NCI-H748 treated with DMSO at 0.1 percent for 48 hours (cell line): ENCODE measurements at regions not wholly inside any gene's neighbourhood (a gene's known extent, or its start where the extent isn't known, plus 50 kb on each side); places are given as distances from the start of the nearest gene placed in this dataset.
"Not testable (repeated sequence)": the region's sequence is repeated elsewhere in the genome, so short reads cannot be mapped to it uniquely, and the experiment has no call there.

Experiments used
- DNase-seq: peaks from one replicate; lab custom pipeline; 2025; lab: John Stamatoyannopoulos, UW

DNA sequence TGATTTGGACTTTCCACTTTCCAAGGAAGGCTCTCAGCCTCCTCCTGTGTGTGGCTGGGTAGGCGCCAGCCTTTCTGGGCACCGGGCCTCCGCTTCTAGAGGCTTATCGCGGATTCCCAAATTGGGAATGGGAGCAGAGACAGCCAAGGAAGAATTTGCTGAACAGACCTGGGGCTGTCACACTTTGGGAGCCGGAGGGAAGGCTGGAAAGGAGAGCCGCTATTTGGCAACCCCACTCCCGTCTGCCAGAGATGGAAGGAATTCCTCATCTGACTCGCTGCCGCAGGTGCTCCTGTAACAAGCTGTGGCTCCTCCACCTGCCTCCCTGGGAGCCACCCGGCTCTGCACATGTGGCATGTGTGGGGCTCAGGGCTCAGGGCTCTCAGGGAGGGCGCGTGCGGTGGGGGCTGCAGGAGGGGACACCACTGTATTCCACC lies 50.8 kb upstream of the ECHDC3 start:
- DNase-seq, result no peak

DNA sequence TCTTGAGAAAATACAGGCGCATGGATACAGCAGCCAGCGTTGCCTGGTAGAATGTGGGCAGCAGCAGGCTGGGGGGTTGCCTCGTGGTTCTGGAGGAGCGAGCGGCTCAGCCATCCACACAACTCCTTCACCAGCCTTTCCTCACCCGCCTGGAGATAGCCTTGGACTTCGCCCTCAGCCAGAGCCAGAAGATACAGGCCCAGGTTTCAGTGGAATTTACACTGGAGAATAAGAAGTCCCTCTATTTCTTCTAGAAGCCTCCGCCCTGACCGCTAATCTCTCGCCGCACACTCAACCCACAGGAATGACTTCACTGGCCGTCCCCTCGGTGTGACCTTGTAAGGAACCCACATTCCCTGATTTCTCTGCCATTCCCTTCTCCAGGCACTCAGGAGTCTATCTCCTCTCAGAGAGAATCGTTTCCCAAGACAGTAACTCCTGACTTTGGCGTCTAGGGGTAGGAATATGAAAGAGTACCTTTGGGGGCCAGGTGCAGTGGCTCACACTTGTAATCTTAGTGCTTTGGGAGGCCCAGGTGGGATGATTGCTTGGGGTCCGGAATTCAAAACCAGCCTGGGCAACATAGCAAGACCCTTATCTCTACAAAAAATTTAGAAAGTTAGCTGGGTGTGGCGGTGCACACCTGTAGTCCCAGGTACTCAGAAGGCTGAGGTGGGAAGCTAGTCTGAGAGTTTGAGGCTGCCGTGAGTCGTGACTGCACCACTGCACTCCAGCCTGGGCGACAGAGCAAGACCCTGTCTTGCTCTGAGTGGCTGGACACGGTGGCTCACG lies 52.0 kb upstream of the ECHDC3 start:
- no peak for DNase-seq

DNA sequence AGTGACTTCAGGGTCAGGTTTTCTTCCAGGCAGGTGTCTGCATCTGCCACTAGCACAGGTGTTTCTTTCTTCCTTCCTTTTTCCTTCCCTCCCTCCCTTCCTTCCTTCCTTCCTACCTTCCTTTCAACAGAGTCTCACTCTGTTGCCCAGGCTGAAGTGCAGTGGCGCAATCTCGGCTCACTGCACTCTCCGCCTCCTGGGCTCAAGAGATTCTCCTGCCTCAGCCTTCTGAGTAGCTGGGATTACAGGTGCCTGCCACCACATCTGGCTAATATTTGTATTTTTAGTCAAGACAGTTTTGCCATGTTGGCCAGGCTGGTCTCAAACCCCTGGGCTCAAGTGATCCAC lies 53.8 kb upstream of the ECHDC3 start:
- not testable (repeated sequence) for DNase-seq

DNA sequence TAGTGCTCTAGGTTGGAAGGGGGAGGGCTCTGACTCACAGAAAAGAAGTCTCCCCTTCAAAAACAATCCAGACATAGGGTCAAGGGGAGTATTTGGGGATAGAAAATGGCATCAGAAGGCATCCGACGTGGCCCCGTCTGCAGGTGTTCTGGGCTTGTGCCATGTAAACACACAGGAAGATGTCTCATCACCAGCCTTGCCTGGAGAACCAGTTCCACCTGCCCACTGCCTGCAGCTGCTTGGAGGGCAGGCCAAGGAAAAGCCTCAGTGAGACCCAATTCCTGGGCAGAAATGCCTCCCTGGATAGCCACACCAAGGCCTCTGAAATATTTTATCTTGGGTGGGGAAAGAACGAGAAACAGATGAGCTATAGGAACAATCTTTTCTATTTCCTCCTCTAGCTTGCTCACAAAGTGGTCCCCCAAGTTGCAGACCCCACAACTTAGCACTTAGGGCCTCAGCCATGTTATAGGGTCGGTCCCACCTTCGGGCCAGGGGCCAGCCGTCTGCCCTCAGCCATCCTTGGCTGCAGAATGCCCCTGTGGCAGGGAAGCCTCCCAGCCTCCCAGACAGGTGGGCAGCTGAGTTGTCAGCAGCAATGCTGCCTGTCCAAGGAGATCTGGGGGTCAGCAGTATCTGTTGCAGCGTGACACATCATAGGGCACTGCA lies 54.3 kb upstream of the ECHDC3 start:
- no peak for DNase-seq

DNA sequence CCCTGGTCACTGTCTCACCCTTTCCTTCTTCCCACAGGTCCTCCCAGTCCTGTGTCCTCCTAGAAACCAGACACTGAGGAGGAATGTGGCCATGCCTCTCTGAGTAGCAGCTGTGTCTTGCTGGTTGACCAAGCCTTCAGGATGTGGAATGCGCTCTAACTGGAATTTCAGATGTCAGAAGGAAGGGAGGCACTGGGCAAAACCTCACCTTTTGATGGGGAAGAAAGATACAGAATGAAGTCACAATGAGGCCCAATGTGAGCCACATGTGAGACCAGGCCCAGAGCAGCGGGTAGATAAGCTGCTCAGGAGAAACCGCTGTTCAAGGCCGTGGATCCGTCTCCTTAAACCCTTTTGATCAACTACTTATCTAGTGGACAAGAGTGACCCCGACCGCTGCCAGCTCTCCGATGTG lies 54.8 kb upstream of the ECHDC3 start:
- no peak for DNase-seq

- peak; percentile 17 for DNase-seq
Measured at GRCh38 chr10:11685787-11686218, 56.4 kb upstream of the ECHDC3 start.

DNA sequence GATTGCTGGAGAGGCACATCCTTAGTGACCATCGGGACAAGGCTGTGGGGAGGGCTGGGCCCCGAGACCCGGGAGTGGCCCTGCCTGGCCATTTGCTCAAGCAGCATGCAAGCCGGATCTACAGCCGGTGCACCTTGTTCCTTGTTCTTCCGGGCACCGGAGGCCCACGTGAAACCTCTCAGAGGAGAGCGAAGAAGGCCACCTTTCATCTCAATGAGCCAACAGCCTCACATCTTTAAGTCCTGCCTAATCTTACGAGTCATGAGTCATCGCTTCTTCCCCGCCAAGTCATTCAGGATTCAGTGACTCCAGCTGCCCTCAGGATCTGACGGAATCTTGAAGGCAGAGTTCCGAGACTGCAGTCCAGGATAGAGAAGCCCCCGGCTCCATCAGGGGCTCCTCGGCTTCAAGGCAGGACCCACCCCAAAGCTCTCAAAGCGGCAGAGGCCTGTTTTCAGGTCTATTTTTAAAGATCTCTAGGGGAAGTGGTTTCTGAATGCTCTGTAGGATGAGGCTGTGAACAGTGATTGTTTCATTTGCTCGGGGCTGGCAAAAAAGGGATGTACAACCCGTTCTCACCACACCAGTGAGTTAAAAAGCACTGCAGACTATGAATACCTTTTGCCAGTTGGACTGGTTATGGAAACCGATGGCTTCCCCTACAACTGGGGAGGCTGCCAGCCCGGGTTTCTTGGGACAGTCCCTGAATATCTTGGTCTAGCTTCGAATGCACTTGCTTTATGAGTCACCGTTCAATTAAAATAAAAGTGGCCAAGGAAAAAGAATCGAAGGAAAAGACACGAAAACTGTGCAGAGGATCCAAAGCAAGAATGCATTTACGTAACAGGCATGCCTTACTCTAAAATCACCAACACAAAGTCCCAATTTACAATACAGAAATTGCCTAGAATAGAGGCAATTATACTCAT lies 57.2 kb upstream of the ECHDC3 start:
- no peak for DNase-seq

DNA sequence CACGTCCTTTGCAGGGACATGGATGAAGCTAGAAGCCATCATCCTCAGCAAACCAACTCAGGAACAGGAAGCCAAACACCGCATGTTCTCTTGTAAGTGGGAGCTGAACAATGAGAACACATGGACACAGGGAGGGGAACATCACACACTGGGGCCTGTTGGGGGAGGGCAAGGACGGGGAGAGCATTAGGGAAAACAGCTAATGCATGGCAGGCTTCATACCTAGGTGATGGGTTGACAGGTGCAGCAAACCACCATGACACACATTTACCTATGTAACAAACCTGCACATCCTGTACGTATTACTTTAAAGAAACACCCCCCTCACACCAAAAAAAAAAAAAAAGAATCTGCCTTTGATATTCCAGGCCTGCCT lies 57.9 kb upstream of the ECHDC3 start:
- DNase-seq, result not testable (repeated sequence)

DNA sequence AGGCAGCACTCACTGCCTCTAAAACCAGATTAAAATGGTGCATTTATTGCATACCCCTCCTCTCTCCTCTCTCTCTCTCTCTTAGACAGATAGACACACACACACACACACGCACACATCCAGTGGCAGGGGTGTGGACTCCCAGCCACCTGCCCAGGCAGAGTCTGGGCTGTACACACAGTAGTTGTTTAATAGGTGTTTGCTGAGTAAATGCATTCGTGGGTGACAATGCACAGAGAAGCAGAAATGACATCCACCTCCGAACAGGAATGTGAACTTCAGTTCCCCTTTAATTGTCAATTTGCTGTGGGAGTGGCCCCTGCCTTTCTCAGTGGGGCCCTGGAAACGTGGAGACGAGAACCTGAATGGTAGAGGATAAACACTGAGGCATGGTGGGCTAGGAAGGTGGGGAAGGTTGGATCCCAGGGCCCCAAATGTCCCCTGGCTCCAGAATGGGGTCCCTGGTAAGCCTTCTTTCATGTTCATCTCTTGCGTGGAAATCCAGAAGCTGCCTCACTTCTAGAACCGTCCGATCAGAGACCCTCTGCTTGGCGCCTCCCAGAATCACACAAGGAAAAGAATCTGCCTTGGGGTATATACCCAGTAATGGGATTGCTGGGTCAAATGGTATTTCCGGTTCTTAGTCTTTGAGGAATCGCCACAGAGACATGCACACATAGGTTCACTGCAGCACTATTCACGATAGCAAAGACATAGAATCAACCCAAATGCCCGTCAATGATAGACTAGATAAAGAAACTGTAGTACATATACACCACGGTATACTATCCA lies 58.5 kb upstream of the ECHDC3 start:
- peak; percentile 3 for DNase-seq

- DNase-seq, result no peak
Measured at GRCh38 chr10:11682851-11683250, 59.3 kb upstream of the ECHDC3 start.

DNA sequence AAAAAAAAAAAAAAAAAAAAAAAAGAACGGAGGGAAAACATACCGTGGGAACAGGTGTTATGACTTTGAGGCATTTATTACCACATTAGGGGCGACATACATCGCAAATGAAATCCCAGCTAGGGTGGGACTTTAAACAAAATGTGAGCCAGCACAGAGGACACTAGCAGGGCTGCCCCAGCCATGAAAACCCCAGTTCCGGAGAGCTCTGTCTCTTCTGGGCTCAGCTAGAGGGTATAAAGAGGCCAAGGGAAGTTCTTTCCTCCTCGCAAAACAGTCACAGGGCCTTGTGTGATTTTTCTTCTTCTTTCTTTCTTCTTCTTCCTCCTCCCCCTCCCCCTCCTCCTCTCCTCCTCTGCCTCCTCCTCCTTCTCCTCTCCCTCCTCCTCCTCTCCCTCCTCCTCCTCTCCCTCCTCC lies 59.9 kb upstream of the ECHDC3 start:
- DNase-seq, result no peak

GRCh38 chr10:11680496-11680895 lies 61.7 kb upstream of the ECHDC3 start:
- no peak for DNase-seq

DNA sequence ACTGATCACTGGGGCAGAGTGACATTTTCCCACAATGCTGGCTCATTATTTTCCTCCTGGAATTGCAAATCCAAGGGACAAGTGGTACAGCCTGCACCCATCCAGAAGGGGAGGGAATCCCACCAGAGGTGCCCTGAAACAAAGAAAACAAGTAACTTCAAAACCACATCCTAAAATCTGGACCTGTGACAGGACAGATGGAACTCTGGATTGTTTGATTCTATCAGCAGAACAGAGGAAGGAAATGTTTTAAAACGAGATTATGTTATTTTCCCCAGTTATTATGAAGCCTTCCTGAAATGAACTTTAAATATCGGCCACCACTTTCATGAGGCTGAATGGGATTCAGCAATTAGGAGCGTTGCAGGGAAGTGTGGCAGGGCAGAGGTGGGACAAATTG lies 62.2 kb upstream of the ECHDC3 start:
- no peak for DNase-seq

GRCh38 chr10:11678074-11678793 lies 63.9 kb upstream of the ECHDC3 start:
- no peak for DNase-seq

- no peak for DNase-seq
Measured at GRCh38 chr10:11677480-11677879, 64.7 kb upstream of the ECHDC3 start.

- DNase-seq, result no peak
Measured at GRCh38 chr10:11673346-11674280, 62.2 kb upstream of the USP6NL start.

- no peak for DNase-seq
Measured at GRCh38 chr10:11672836-11673235, 61.4 kb upstream of the USP6NL start.

DNA sequence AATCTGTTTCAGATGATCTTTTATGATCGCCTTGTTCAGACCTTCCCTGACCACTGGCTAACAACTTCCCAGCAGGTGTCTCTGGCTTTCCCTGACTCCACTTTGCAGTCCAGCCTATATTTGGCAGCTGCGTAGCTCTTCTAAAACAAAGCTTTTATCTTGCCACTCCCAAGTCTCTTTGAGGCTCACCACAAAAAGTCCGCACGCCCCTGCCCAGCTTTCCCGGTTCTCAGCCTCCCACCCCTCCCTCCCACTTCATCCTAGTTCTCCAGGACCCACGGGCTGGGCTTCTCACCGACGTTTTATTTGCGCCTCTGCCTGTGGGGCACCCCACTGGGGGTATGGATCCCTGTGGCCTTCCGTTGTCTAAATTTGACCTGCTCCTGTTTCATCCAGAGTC lies 58.9 kb upstream of the USP6NL start:
- DNase-seq, result no peak

GRCh38 chr10:11668847-11669610 lies 57.6 kb upstream of the USP6NL start:
- DNase-seq, result no peak
